ENCODE measurements at regions not wholly inside any gene's neighbourhood (a gene's known extent, or its start where the extent isn't known, plus 50 kb on each side); places are given as distances from the start of the nearest gene placed in this dataset.

GRCh38 chr5:82684165-82684564, 393.0 kb downstream of the TMEM167A start:
- DNase-seq = peak in 1 of 2 donors; percentile 35
- Histone ChIP-seq H3K4me3 (no peak overlapping the region), H3K27ac (no peak overlapping the region), H3K36me3 (no peaks in the 10 kb centered on the region), H3K27me3 (no peaks in the 10 kb centered on the region), H3K4me1 (peaks cover 0 to 12% (median 0%) of the 10 kb centered on the region in 4 donors), H3K9me3 (no peaks in the 10 kb centered on the region)
- no peak for TF ChIP-seq CTCF (IDR thresholded peaks at IDR 0.05)
- intact Hi-C loops (cut with DNase I; ENCODE audit: low total_unique reads) = no loop called here

GRCh38 chr5:82679660-82680059, 397.5 kb downstream of the TMEM167A start:
- H3K4me1 ChIP-seq = peaks cover 0 to 7% (median 0%) of the 10 kb centered on the region in 4 donors
- H3K4me3 ChIP-seq = no peak overlapping the region
- TF ChIP-seq CTCF (IDR thresholded peaks at IDR 0.05) = no peak
- no peak overlapping the region for H3K27ac ChIP-seq
- no peaks in the 10 kb centered on the region for H3K36me3 ChIP-seq
- H3K9me3 ChIP-seq = no peaks in the 10 kb centered on the region
- no peak for DNase-seq
- H3K27me3 ChIP-seq = no peaks in the 10 kb centered on the region
- intact Hi-C loops (cut with DNase I; ENCODE audit: low total_unique reads) = no loop called here

GRCh38 chr5:82676661-82677060, 398.5 kb upstream of the RPS23 start:
- Histone ChIP-seq H3K4me1 (no peaks in the 10 kb centered on the region), H3K9me3 (no peaks in the 10 kb centered on the region), H3K27ac (no peak overlapping the region), H3K4me3 (no peak overlapping the region), H3K27me3 (no peaks in the 10 kb centered on the region), H3K36me3 (no peaks in the 10 kb centered on the region)
- intact Hi-C loops (cut with DNase I; ENCODE audit: low total_unique reads) = no loop called here
- no peak for DNase-seq
- TF ChIP-seq CTCF (IDR thresholded peaks at IDR 0.05) = no peak

GRCh38 chr5:82674671-82675070, 396.5 kb upstream of the RPS23 start:
- H3K9me3 ChIP-seq = no peaks in the 10 kb centered on the region
- H3K36me3 ChIP-seq = no peaks in the 10 kb centered on the region
- DNase-seq = no peak
- no peak for TF ChIP-seq CTCF (IDR thresholded peaks at IDR 0.05)
- no peaks in the 10 kb centered on the region for H3K27me3 ChIP-seq
- H3K4me1 ChIP-seq = no peaks in the 10 kb centered on the region
- H3K27ac ChIP-seq = no peak overlapping the region
- intact Hi-C loops (cut with DNase I; ENCODE audit: low total_unique reads) = no loop called here
- no peak overlapping the region for H3K4me3 ChIP-seq

- Histone ChIP-seq H3K27me3 (no peaks in the 10 kb centered on the region), H3K4me1 (no peaks in the 10 kb centered on the region), H3K27ac (no peak overlapping the region), H3K4me3 (no peak overlapping the region), H3K36me3 (no peaks in the 10 kb centered on the region), H3K9me3 (no peaks in the 10 kb centered on the region)
- intact Hi-C loops (cut with DNase I; ENCODE audit: low total_unique reads) = no loop called here
- no peak for TF ChIP-seq CTCF (IDR thresholded peaks at IDR 0.05)
- no peak for DNase-seq
Observed at GRCh38 chr5:82673057-82673809, 395.1 kb upstream of the RPS23 start.

All from tibial artery (tissue), 4 donors.